Coronary artery (tissue), 2 donors: ENCODE measurements at regions not wholly inside any gene's neighbourhood (a gene's known extent, or its start where the extent isn't known, plus 50 kb on each side); places are given as distances from the start of the nearest gene placed in this dataset.

Experiments
- DNase-seq: peaks from one replicate; pipeline ENCODE4 v3.0.0-alpha.2; 2017; ENCODE audit warnings: low spot score
- H3K27ac ChIP-seq, 2 donors: fragments of 200-600 bp; sonication (generic); one replicate each; pipeline ENCODE4 v1.5.1; 2016 to 2019
- H3K4me3 ChIP-seq: fragments of 200-600 bp; sonication (generic); 2 replicates; pipeline ENCODE4 v1.5.1; 2016; ENCODE audit warnings: mild to moderate bottlenecking, moderate library complexity
- TF ChIP-seq, protein P1 (sequence below): fragments of 200-600 bp; sonication (generic); IDR thresholded peaks from one replicate; pipeline ENCODE4 v1.5.1; 2019; ENCODE audit warnings: antibody characterized with exemption

GRCh38 chr3:177914224-177914623 lies 622.0 kb upstream of the KCNMB2 start:
- no peak overlapping the region for H3K27ac ChIP-seq
- no peak for DNase-seq
- no peak overlapping the region for H3K4me3 ChIP-seq
- TF ChIP-seq, protein P1, sequence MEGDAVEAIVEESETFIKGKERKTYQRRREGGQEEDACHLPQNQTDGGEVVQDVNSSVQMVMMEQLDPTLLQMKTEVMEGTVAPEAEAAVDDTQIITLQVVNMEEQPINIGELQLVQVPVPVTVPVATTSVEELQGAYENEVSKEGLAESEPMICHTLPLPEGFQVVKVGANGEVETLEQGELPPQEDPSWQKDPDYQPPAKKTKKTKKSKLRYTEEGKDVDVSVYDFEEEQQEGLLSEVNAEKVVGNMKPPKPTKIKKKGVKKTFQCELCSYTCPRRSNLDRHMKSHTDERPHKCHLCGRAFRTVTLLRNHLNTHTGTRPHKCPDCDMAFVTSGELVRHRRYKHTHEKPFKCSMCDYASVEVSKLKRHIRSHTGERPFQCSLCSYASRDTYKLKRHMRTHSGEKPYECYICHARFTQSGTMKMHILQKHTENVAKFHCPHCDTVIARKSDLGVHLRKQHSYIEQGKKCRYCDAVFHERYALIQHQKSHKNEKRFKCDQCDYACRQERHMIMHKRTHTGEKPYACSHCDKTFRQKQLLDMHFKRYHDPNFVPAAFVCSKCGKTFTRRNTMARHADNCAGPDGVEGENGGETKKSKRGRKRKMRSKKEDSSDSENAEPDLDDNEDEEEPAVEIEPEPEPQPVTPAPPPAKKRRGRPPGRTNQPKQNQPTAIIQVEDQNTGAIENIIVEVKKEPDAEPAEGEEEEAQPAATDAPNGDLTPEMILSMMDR = no peak

- DNase-seq = no peak
- H3K4me3 ChIP-seq = no peak overlapping the region
- TF ChIP-seq, protein P1 = no peak
- H3K27ac ChIP-seq = no peak overlapping the region
Measured at GRCh38 chr3:177916461-177916860, 619.8 kb upstream of the KCNMB2 start.

GRCh38 chr3:177917234-177917861 lies 618.9 kb upstream of the KCNMB2 start:
- Histone ChIP-seq H3K4me3 (no peak overlapping the region), H3K27ac (no peak overlapping the region)
- no peak for DNase-seq
- TF ChIP-seq, protein P1 = no peak

DNA sequence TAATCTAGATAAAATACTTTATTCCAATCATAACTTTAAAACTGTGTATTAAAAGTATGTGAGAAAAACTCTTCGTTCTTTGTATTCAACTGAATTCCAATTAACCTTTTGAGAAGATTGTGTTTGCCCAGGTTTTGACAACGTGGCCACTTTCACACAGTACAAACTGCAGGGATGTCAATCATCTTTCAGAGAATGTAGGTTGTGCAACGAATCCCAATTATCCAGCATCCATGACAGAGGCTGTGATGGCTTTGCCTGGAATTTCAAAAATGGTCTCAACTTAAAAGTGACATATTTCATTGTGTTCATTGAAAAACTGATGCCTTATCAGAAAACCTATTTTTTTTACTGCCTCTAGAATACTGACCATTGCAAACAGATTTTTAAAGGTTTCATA lies 615.1 kb upstream of the KCNMB2 start:
- no peak overlapping the region for H3K4me3 ChIP-seq
- TF ChIP-seq, protein P1 = no peak
- no peak overlapping the region for H3K27ac ChIP-seq
- DNase-seq = no peak

DNA sequence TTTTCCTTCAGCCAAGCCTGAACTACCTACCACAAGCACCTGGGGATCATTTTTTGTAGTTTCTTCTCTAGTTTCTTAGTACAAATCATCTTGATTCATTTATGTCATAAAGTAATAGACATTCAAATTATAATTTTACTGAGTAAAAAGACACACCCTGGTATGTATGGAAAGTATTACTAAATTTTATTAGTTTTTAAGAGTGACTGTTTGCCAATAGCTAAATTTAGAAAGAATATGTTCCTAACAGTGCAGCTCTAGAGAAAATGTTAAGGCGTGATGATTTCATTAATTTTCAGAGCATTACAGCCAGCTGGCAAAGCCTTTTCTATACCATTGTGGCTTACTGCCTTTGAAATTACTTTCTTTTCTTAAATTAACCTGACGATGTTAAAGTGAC lies 612.0 kb upstream of the KCNMB2 start:
- Histone ChIP-seq H3K4me3 (no peak overlapping the region), H3K27ac (no peak overlapping the region)
- TF ChIP-seq, protein P1 = no peak
- no peak for DNase-seq

- DNase-seq = no peak
- H3K4me3 ChIP-seq = no peak overlapping the region
- no peak overlapping the region for H3K27ac ChIP-seq
- TF ChIP-seq, protein P1 = no peak
Measured at GRCh38 chr3:177928172-177928873, 607.9 kb upstream of the KCNMB2 start.

DNA sequence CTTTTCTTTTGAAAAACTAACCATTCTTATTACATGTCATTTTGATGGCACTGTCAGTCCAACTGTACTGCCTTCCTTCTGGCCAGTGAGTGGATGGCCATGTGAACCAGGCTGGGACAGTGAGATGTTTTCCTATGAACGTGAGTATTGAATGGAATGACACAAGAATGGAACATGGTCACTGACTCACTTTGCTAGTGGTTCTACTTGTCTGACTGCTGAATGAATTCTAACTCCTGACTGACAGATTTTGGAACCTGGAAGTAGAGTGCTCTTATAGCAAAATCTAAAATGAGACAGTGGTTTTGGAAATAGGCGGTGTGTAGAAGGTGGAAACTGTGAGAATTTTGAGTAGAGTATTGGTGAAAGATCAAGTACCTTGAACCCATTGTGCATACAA lies 606.9 kb upstream of the KCNMB2 start:
- no peak overlapping the region for H3K27ac ChIP-seq
- TF ChIP-seq, protein P1 = no peak
- H3K4me3 ChIP-seq = no peak overlapping the region
- no peak for DNase-seq
